HCT116 (cell line): ENCODE measurements at regions not wholly inside any gene's neighbourhood (a gene's known extent, or its start where the extent isn't known, plus 50 kb on each side); places are given as distances from the start of the nearest gene placed in this dataset.

Source experiments
- ATAC-seq: fragments of 200-7000 bp; cut with Tn5 transposase; 2 replicates; pipeline ENCODE4 v1.9.1; 2020; ENCODE audit warnings: mild to moderate bottlenecking, moderate library complexity
- BruUV-seq: library from RNA; stranded (reverse); fragments of 400-500 nt; replicated peaks from 2 replicates; lab custom pipeline; 2021; lab: Mats Ljungman, UMichigan
- CTCF ChIA-PET: fragments of 300-600 bp; sonication (Branson Sonifier 250); formaldehyde crosslinking; loops from one replicate; lab custom pipeline; 2021; ENCODE audit warnings: antibody characterized with exemption; lab: Charles Lee
- POLR2A ChIA-PET: fragments of 300-600, 350-600 bp; sonication (Branson Sonifier 250); formaldehyde crosslinking; loops from one replicate; lab custom pipeline; 2021; ENCODE audit warnings: antibody characterized with exemption; lab: Charles Lee
- RAD21 ChIA-PET, 2 experiments: fragments of 300-600 bp; sonication (Branson Sonifier 250); formaldehyde crosslinking; loops; one replicate each; lab custom pipeline; 2023; ENCODE audit warnings: low total read pairs in 2 of 2; ENCODE audit not compliant: uncharacterized antibody in 2 of 2, unreplicated experiment in 2 of 2, low non-redundant PET in 1 of 2; lab: Charles Lee
- DNase-seq: peaks from one replicate; pipeline ENCODE4 v3.0.0-alpha.2; 2010; ENCODE audit warnings: low read depth, low spot score
- H2AFZ ChIP-seq: fragments of 200-600 bp; shearing (Covaris generic), sonication (generic); 2 replicates; pipeline ENCODE4 v1.6.1; 2017; ENCODE audit warnings: low read depth, mixed run types, mixed read lengths, antibody characterized with exemption, low read length; ENCODE audit not compliant: poor library complexity, severe bottlenecking
- H3K27ac ChIP-seq: 2 replicates; pipeline ENCODE4 v1.5.1; 2012; ENCODE audit warnings: low read depth, low read length
- H3K27me3 ChIP-seq: fragments of 200-600 bp; sonication (generic); 2 replicates; pipeline ENCODE4 v1.6.1; 2016; ENCODE audit warnings: mixed run types, low read length, mixed read lengths; ENCODE audit not compliant: insufficient read depth
- H3K36me3 ChIP-seq, 2 experiments: fragments of 200-500 bp in 1 of 2; fragments of 200-600 bp in 1 of 2; sonication (Bioruptor generic) in 1 of 2; sonication (generic) in 1 of 2; 2 replicates each; pipeline versions ENCODE4 v1.5.1 to v1.6.1; 2014 to 2016; ENCODE audit warnings: low read length in 2 of 2, inconsistent platforms in 1 of 2, mixed read lengths in 1 of 2, mixed run types in 1 of 2; ENCODE audit not compliant: insufficient read depth in 2 of 2, control insufficient read depth in 1 of 2
- H3K4me1 ChIP-seq, 2 experiments: fragments of 200-600 bp in 1 of 2; sonication (generic) in 1 of 2; 2 replicates each; pipeline versions ENCODE4 v1.5.1 to v1.6.1; 2012 to 2017; ENCODE audit warnings: low read length in 2 of 2, inconsistent platforms in 1 of 2, mild to moderate bottlenecking in 1 of 2, mixed read lengths in 1 of 2, mixed run types in 1 of 2, moderate library complexity in 1 of 2; ENCODE audit not compliant: insufficient read depth in 2 of 2, control insufficient read depth in 1 of 2
- H3K4me2 ChIP-seq: fragments of 200-600 bp; sonication (generic); 2 replicates; pipeline ENCODE4 v1.6.1; 2017; ENCODE audit warnings: mixed run types, low read length, mixed read lengths
- H3K4me3 ChIP-seq, 2 experiments: fragments of 200-600 bp in 1 of 2; sonication (generic) in 1 of 2; replicated peaks in 1 of 2; 2 replicates each; pipeline ENCODE4 v1.5.1; 2011 to 2016; ENCODE audit warnings: low read length in 2 of 2, control low read depth in 1 of 2, low read depth in 1 of 2, mild to moderate bottlenecking in 1 of 2, mixed read lengths in 1 of 2, mixed run types in 1 of 2
- H3K79me2 ChIP-seq: fragments of 200-600 bp; sonication (generic); 2 replicates; pipeline ENCODE4 v1.6.1; 2017; ENCODE audit warnings: mild to moderate bottlenecking, mixed run types, low read length, moderate library complexity, mixed read lengths; ENCODE audit not compliant: insufficient read depth
- H3K9ac ChIP-seq: fragments of 200-600 bp; sonication (generic); 2 replicates; pipeline ENCODE4 v1.6.1; 2016; ENCODE audit warnings: low read length, mixed read lengths
- H3K9me2 ChIP-seq: fragments of 200-600 bp; sonication (generic), shearing (Covaris generic); 2 replicates; pipeline ENCODE4 v1.6.1; 2017; ENCODE audit warnings: mixed run types, mild to moderate bottlenecking, moderate library complexity; ENCODE audit not compliant: insufficient read depth
- H3K9me3 ChIP-seq, 2 experiments: fragments of 200-500 bp in 1 of 2; fragments of 200-600 bp in 1 of 2; sonication (Bioruptor generic) in 1 of 2; sonication (generic) in 1 of 2; 2 replicates each; pipeline ENCODE4 v1.6.1; 2014 to 2017; ENCODE audit warnings: low read length in 2 of 2, mixed read lengths in 2 of 2, inconsistent platforms in 1 of 2, low read depth in 1 of 2, mild to moderate bottlenecking in 1 of 2, mixed run types in 1 of 2, moderate library complexity in 1 of 2; ENCODE audit not compliant: control insufficient read depth in 1 of 2, insufficient read depth in 1 of 2
- H4K20me1 ChIP-seq: fragments of 200-600 bp; sonication (generic), shearing (Covaris generic); 2 replicates; pipeline ENCODE4 v1.6.1; 2017; ENCODE audit warnings: mixed run types, mild to moderate bottlenecking, moderate library complexity; ENCODE audit not compliant: insufficient read depth
- CBX3 ChIP-seq: IDR thresholded peaks from 2 replicates; pipeline ENCODE4 v1.6.1; 2012; ENCODE audit warnings: low read depth
- CEBPB ChIP-seq: IDR thresholded peaks from 2 replicates; pipeline ENCODE4 v1.6.1; 2012; ENCODE audit warnings: low read depth
- CTCF ChIP-seq, 3 experiments: fragments of 200-600 bp in 1 of 3; sonication (generic) in 1 of 3; IDR thresholded peaks in 2 of 3; conservative IDR thresholded peaks in 1 of 3; 2 replicates each; pipeline ENCODE4 v1.5.1; 2012 to 2017; ENCODE audit warnings: low read depth in 2 of 3, low read length in 2 of 3, antibody characterized with exemption in 1 of 3, borderline replicate concordance in 1 of 3, control low read depth in 1 of 3, mild to moderate bottlenecking in 1 of 3, mixed read lengths in 1 of 3, mixed run types in 1 of 3, moderate library complexity in 1 of 3; ENCODE audit not compliant: insufficient read depth in 1 of 3
- EZH2 ChIP-seq: fragments of 200-600 bp; sonication (generic); IDR thresholded peaks from 2 replicates; pipeline ENCODE4 v1.6.1; 2017; ENCODE audit warnings: antibody characterized with exemption, mixed run types
- FOSL1 ChIP-seq: IDR thresholded peaks from 2 replicates; pipeline ENCODE4 v1.6.1; 2012; ENCODE audit warnings: low read depth
- JUND ChIP-seq: IDR thresholded peaks from 2 replicates; pipeline ENCODE4 v1.6.1; 2012
- MAX ChIP-seq: IDR thresholded peaks from 2 replicates; pipeline ENCODE4 v1.6.1; 2012
- POLR2AphosphoS5 ChIP-seq: IDR thresholded peaks from 2 replicates; pipeline ENCODE4 v1.6.1; 2011; ENCODE audit warnings: mild to moderate bottlenecking, low read depth, low read length, moderate library complexity
- SIN3A ChIP-seq: IDR thresholded peaks from 2 replicates; pipeline ENCODE4 v1.6.1; 2012; ENCODE audit warnings: low read depth
- SP1 ChIP-seq: IDR thresholded peaks from 2 replicates; pipeline ENCODE4 v1.6.1; 2012; ENCODE audit warnings: low read depth
- TCF7L2 ChIP-seq: IDR thresholded peaks from 2 replicates; pipeline ENCODE4 v1.7.0; 2011; ENCODE audit warnings: borderline replicate concordance, inconsistent platforms; ENCODE audit not compliant: insufficient read depth, insufficient read length; ENCODE audit errors: extremely low read depth
- ZFX ChIP-seq: fragments of 450-650 bp; IDR thresholded peaks from 2 replicates; pipeline ENCODE4 v1.6.1; 2017
- intact Hi-C: fragments of 100-400 bp; cut with micrococcal nuclease; formaldehyde crosslinking; loops from 2 replicates; pipeline ENCODE4 v1.10.0; 2022

- peak overlapping the region; percentile 71 for H3K4me2 ChIP-seq
- TF ChIP-seq CBX3, result peak; percentile 58; the same call in 1 of the 2 replicates
- peak; percentile 51 for TF ChIP-seq TCF7L2
- peak; percentile 73 for TF ChIP-seq SP1
- peak; percentile 56; the same call in 1 of the 2 replicates for TF ChIP-seq MAX
- no peak for TF ChIP-seq CEBPB
- no peak for TF ChIP-seq SIN3A
- TF ChIP-seq EZH2, result no peak
- TF ChIP-seq JUND, result peak; percentile 66
- TF ChIP-seq FOSL1, result peak; percentile 64
- TF ChIP-seq POLR2AphosphoS5, result peak; percentile 39; the same call in 1 of the 2 replicates
- TF ChIP-seq CTCF (IDR thresholded peaks at IDR 0.05 in 2 of 3, conservative IDR thresholded peaks at IDR 0.05 in 1 of 3; ENCODE audit: borderline replicate concordance in 1 of 3, insufficient read depth in 1 of 3, low read depth in 2 of 3, low read length in 2 of 3), result no peak
- no peak for TF ChIP-seq ZFX
- TF ChIP-seq, all 23 proteins: peak for 7
- ATAC-seq, result peak; percentile 99
- Histone ChIP-seq H3K36me3 (no peaks in the 10 kb centered on the region), H3K4me3 (peak overlapping the region in 1 of 2 experiments; percentile 19; a peak in 2 of 4 replicates), H4K20me1 (no peaks in the 10 kb centered on the region), H3K79me2 (no peaks in the 10 kb centered on the region), H3K9me3 (no peaks in the 10 kb centered on the region), H3K9me2 (no peaks in the 10 kb centered on the region), H3K27ac (peak overlapping the region; percentile 42), H2AFZ (peak overlapping the region; percentile 47), H3K27me3 (no peaks in the 10 kb centered on the region), H3K9ac (peak overlapping the region; percentile 8; the same call in 1 of the 2 replicates), H3K4me1 (peaks cover 30 to 46% of the 10 kb centered on the region in 2 experiments)
- intact Hi-C loops, result no loop called here
- peak; percentile 74 for DNase-seq
- no TSS peak for BruUV-seq
- CTCF ChIA-PET, result no interaction called here
- POLR2A ChIA-PET, result no interaction called here
- RAD21 ChIA-PET, result no interaction called here
Observed at GRCh38 chr14:53608369-53608768, 348.3 kb downstream of the BMP4 start.
